OCI-LY3 (cell line): ENCODE measurements at regions not wholly inside any gene's neighbourhood (a gene's known extent, or its start where the extent isn't known, plus 50 kb on each side); places are given as distances from the start of the nearest gene placed in this dataset.

ENCODE experiments used
- H2AFZ ChIP-seq: fragments of 200-600, 300-600 bp; shearing (Covaris generic); 2 replicates; pipeline ENCODE4 v1.6.0; 2014; ENCODE audit warnings: antibody characterized with exemption, low read depth, low read length
- H3K27ac ChIP-seq: fragments of 200-600, 300-600 bp; sonication (generic); 2 replicates; pipeline ENCODE4 v1.5.1; 2014; ENCODE audit warnings: mild to moderate bottlenecking, low read length, moderate library complexity, mixed read lengths
- H3K27me3 ChIP-seq: fragments of 200-600, 300-600 bp; sonication (generic); 2 replicates; pipeline ENCODE4 v1.6.1; 2014; ENCODE audit warnings: low read depth, low read length, mixed read lengths
- H3K36me3 ChIP-seq: fragments of 200-600, 300-600 bp; sonication (generic); replicated peaks from 2 replicates; pipeline ENCODE3; 2014; ENCODE audit warnings: low read depth, low read length, mixed read lengths
- H3K4me1 ChIP-seq: fragments of 300-600, 200-600 bp; sonication (generic); 2 replicates; pipeline ENCODE4 v1.6.1; 2014; ENCODE audit warnings: low read length, mixed read lengths
- H3K4me2 ChIP-seq: fragments of 200-600, 300-600 bp; sonication (generic); 2 replicates; pipeline ENCODE4 v1.6.1; 2014; ENCODE audit warnings: low read length, mixed read lengths
- H3K4me3 ChIP-seq: fragments of 300-600, 200-600 bp; sonication (generic); 2 replicates; pipeline ENCODE4 v1.5.1; 2014; ENCODE audit warnings: antibody characterized with exemption, mild to moderate bottlenecking, low read length, moderate library complexity
- H3K79me2 ChIP-seq: fragments of 300-600, 200-600 bp; shearing (Covaris generic); 2 replicates; pipeline ENCODE4 v1.6.1; 2014; ENCODE audit warnings: mild to moderate bottlenecking, low read length, mixed read lengths
- H3K9ac ChIP-seq: fragments of 300-600, 200-600 bp; shearing (Covaris generic); 2 replicates; pipeline ENCODE4 v1.6.0; 2014; ENCODE audit warnings: mild to moderate bottlenecking, low read length, moderate library complexity
- H3K9me3 ChIP-seq: fragments of 200-600, 300-600 bp; shearing (Covaris generic); 2 replicates; pipeline ENCODE4 v1.6.1; 2014; ENCODE audit warnings: low read length, mixed read lengths; ENCODE audit not compliant: insufficient read depth
- H4K20me1 ChIP-seq: fragments of 200-600, 300-600 bp; sonication (generic); 2 replicates; pipeline ENCODE4 v1.6.1; 2016; ENCODE audit warnings: low read length, mixed read lengths; ENCODE audit not compliant: insufficient read depth
- EZH2phosphoT487 ChIP-seq: fragments of 200-600 bp; shearing (Covaris generic); IDR thresholded peaks from 2 replicates; pipeline ENCODE4 v1.6.1; 2018; ENCODE audit warnings: antibody characterized with exemption, mixed run types, low read depth
- TF ChIP-seq, protein P1 (sequence below): fragments of 200-600, 300-600 bp; sonication (generic); IDR thresholded peaks from 2 replicates; pipeline ENCODE4 v1.5.1; 2014; ENCODE audit warnings: antibody characterized with exemption, low read length, low read depth

- H3K4me2 ChIP-seq, result no peak overlapping the region
- H3K36me3 ChIP-seq, result no peaks in the 10 kb centered on the region
- no peak overlapping the region for H3K27ac ChIP-seq
- no peak overlapping the region for H3K4me3 ChIP-seq
- no peaks in the 10 kb centered on the region for H3K79me2 ChIP-seq
- H3K9ac ChIP-seq, result no peak overlapping the region
- H4K20me1 ChIP-seq, result no peaks in the 10 kb centered on the region
- H3K4me1 ChIP-seq, result no peaks in the 10 kb centered on the region
- no peak for TF ChIP-seq EZH2phosphoT487
- TF ChIP-seq, protein P1, sequence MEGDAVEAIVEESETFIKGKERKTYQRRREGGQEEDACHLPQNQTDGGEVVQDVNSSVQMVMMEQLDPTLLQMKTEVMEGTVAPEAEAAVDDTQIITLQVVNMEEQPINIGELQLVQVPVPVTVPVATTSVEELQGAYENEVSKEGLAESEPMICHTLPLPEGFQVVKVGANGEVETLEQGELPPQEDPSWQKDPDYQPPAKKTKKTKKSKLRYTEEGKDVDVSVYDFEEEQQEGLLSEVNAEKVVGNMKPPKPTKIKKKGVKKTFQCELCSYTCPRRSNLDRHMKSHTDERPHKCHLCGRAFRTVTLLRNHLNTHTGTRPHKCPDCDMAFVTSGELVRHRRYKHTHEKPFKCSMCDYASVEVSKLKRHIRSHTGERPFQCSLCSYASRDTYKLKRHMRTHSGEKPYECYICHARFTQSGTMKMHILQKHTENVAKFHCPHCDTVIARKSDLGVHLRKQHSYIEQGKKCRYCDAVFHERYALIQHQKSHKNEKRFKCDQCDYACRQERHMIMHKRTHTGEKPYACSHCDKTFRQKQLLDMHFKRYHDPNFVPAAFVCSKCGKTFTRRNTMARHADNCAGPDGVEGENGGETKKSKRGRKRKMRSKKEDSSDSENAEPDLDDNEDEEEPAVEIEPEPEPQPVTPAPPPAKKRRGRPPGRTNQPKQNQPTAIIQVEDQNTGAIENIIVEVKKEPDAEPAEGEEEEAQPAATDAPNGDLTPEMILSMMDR, result no peak
- no peaks in the 10 kb centered on the region for H3K27me3 ChIP-seq
- H3K9me3 ChIP-seq, result no peaks in the 10 kb centered on the region
- H2AFZ ChIP-seq, result no peak overlapping the region
Measured at GRCh38 chr5:17995997-17996396, 361.7 kb downstream of the TAF11L14 start.

- Histone ChIP-seq H3K4me2 (no peak overlapping the region), H3K36me3 (no peaks in the 10 kb centered on the region), H3K9ac (no peak overlapping the region), H3K9me3 (no peaks in the 10 kb centered on the region), H3K79me2 (no peaks in the 10 kb centered on the region), H3K27me3 (no peaks in the 10 kb centered on the region), H3K27ac (no peak overlapping the region), H3K4me3 (no peak overlapping the region), H2AFZ (no peak overlapping the region), H3K4me1 (no peaks in the 10 kb centered on the region), H4K20me1 (no peaks in the 10 kb centered on the region)
- TF ChIP-seq, protein P1, result no peak
- no peak for TF ChIP-seq EZH2phosphoT487
Measured at GRCh38 chr5:17999858-18000257, 365.6 kb downstream of the TAF11L14 start.

DNA sequence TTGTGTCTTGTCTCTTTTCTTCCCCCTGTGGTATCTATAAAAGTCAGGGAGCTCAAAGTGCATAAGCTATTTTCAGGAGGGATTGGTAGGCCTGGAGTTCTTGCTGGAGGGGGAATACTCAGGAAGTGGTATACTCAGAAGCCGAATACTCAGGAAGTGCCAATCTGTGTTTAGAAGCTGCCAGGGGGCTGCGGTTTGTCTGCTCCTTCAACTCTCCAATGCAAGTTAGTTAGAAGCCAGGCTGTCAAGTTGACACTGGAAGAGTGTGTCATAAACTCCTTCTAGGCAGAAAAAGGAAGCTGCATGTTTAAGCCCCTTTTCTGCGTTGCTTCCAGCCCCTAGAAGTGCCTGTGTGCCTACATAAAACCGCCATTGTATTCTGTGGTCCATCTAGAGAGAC is 366.5 kb downstream of the TAF11L14 start:
- no peak overlapping the region for H3K27ac ChIP-seq
- no peaks in the 10 kb centered on the region for H3K9me3 ChIP-seq
- no peaks in the 10 kb centered on the region for H3K79me2 ChIP-seq
- H3K4me3 ChIP-seq, result no peak overlapping the region
- no peak overlapping the region for H3K9ac ChIP-seq
- H4K20me1 ChIP-seq, result no peaks in the 10 kb centered on the region
- no peak overlapping the region for H2AFZ ChIP-seq
- TF ChIP-seq, protein P1, result no peak
- TF ChIP-seq EZH2phosphoT487, result no peak
- H3K4me2 ChIP-seq, result no peak overlapping the region
- no peaks in the 10 kb centered on the region for H3K4me1 ChIP-seq
- no peaks in the 10 kb centered on the region for H3K36me3 ChIP-seq
- no peaks in the 10 kb centered on the region for H3K27me3 ChIP-seq

GRCh38 chr5:18003312-18003711 is 369.1 kb downstream of the TAF11L14 start:
- Histone ChIP-seq H2AFZ (no peak overlapping the region), H3K27ac (no peak overlapping the region), H3K79me2 (no peaks in the 10 kb centered on the region), H3K4me2 (no peak overlapping the region), H3K27me3 (no peaks in the 10 kb centered on the region), H3K4me1 (no peaks in the 10 kb centered on the region), H4K20me1 (no peaks in the 10 kb centered on the region), H3K9me3 (no peaks in the 10 kb centered on the region), H3K36me3 (no peaks in the 10 kb centered on the region), H3K4me3 (no peak overlapping the region), H3K9ac (no peak overlapping the region)
- TF ChIP-seq, protein P1, result no peak
- TF ChIP-seq EZH2phosphoT487, result no peak
